ENCODE measurements at regions not wholly inside any gene's neighbourhood (a gene's known extent, or its start where the extent isn't known, plus 50 kb on each side); places are given as distances from the start of the nearest gene placed in this dataset.

- TF ChIP-seq CTCF (IDR thresholded peaks at IDR 0.05; ENCODE audit: borderline replicate concordance, extremely low read depth, low read length, poor library complexity, severe bottlenecking) (no peak), EZH2 (IDR thresholded peaks at IDR 0.05; ENCODE audit: borderline replicate concordance, low read depth, low read length, severe bottlenecking) (no peak)
- Histone ChIP-seq H2AFZ (ENCODE audit: low read depth, low read length) (no peak overlapping the region), H3K27ac (ENCODE audit: low read length) (no peak overlapping the region)
Observed at GRCh38 chr7:13049946-13050345, 362.5 kb downstream of the ARL4A start.

GRCh38 chr7:13050703-13051102, 363.3 kb downstream of the ARL4A start:
- no peaks in the 10 kb centered on the region for H3K9me3 ChIP-seq (ENCODE audit: insufficient read depth, low read length, severe bottlenecking)
- no peak overlapping the region for H3K4me3 ChIP-seq (ENCODE audit: low read depth in 1 of 2, low read length in 2 of 2)
- H3K9ac ChIP-seq (ENCODE audit: low read depth, low read length), result no peak overlapping the region
- no peak overlapping the region for H2AFZ ChIP-seq (ENCODE audit: low read depth, low read length)
- H3K79me2 ChIP-seq (ENCODE audit: insufficient read depth, low read length), result no peaks in the 10 kb centered on the region
- H4K20me1 ChIP-seq (ENCODE audit: insufficient read depth, low read length), result no peaks in the 10 kb centered on the region
- H3K27ac ChIP-seq (ENCODE audit: low read length), result no peak overlapping the region
- H3K4me2 ChIP-seq (ENCODE audit: insufficient read depth, low read length), result no peak overlapping the region
- H3K27me3 ChIP-seq (ENCODE audit: insufficient read depth, low read length, poor library complexity), result no peaks in the 10 kb centered on the region
- no peak for ATAC-seq (ENCODE audit: insufficient read depth, low read depth)
- no peaks in the 10 kb centered on the region for H3K36me3 ChIP-seq (ENCODE audit: insufficient read depth, low read length)
- no peak for TF ChIP-seq EZH2 (IDR thresholded peaks at IDR 0.05; ENCODE audit: borderline replicate concordance, low read depth, low read length, severe bottlenecking)
- no peak for TF ChIP-seq CTCF (IDR thresholded peaks at IDR 0.05; ENCODE audit: borderline replicate concordance, extremely low read depth, low read length, poor library complexity, severe bottlenecking)
- no peaks in the 10 kb centered on the region for H3K4me1 ChIP-seq (ENCODE audit: insufficient read depth, low read length)
- DNase-seq, result no peak

More at GRCh38 chr7:13049946-13050345, 362.5 kb downstream of the ARL4A start:
- ATAC-seq (ENCODE audit: insufficient read depth, low read depth) (no peak), DNase-seq (no peak)
- Histone ChIP-seq H3K27me3 (ENCODE audit: insufficient read depth, low read length, poor library complexity) (no peaks in the 10 kb centered on the region), H3K4me1 (ENCODE audit: insufficient read depth, low read length) (no peaks in the 10 kb centered on the region), H3K9ac (ENCODE audit: low read depth, low read length) (no peak overlapping the region), H4K20me1 (ENCODE audit: insufficient read depth, low read length) (no peaks in the 10 kb centered on the region), H3K36me3 (ENCODE audit: insufficient read depth, low read length) (no peaks in the 10 kb centered on the region), H3K4me3 (ENCODE audit: low read depth in 1 of 2, low read length in 2 of 2) (no peak overlapping the region), H3K79me2 (ENCODE audit: insufficient read depth, low read length) (no peaks in the 10 kb centered on the region), H3K4me2 (ENCODE audit: insufficient read depth, low read length) (no peak overlapping the region), H3K9me3 (ENCODE audit: insufficient read depth, low read length, severe bottlenecking) (no peaks in the 10 kb centered on the region)

GRCh38 chr7:13055732-13056368, 368.4 kb downstream of the ARL4A start:
- Histone ChIP-seq H4K20me1 (ENCODE audit: insufficient read depth, low read length) (no peaks in the 10 kb centered on the region), H3K4me2 (ENCODE audit: insufficient read depth, low read length) (no peak overlapping the region), H3K27me3 (ENCODE audit: insufficient read depth, low read length, poor library complexity) (no peaks in the 10 kb centered on the region), H2AFZ (ENCODE audit: low read depth, low read length) (no peak overlapping the region), H3K4me3 (ENCODE audit: low read depth in 1 of 2, low read length in 2 of 2) (no peak overlapping the region), H3K27ac (ENCODE audit: low read length) (no peak overlapping the region), H3K79me2 (ENCODE audit: insufficient read depth, low read length) (no peaks in the 10 kb centered on the region), H3K4me1 (ENCODE audit: insufficient read depth, low read length) (no peaks in the 10 kb centered on the region), H3K9ac (ENCODE audit: low read depth, low read length) (no peak overlapping the region), H3K36me3 (ENCODE audit: insufficient read depth, low read length) (no peaks in the 10 kb centered on the region), H3K9me3 (ENCODE audit: insufficient read depth, low read length, severe bottlenecking) (no peaks in the 10 kb centered on the region)
- DNase-seq (no peak), ATAC-seq (ENCODE audit: insufficient read depth, low read depth) (no peak)
- TF ChIP-seq EZH2 (IDR thresholded peaks at IDR 0.05; ENCODE audit: borderline replicate concordance, low read depth, low read length, severe bottlenecking) (no peak), CTCF (IDR thresholded peaks at IDR 0.05; ENCODE audit: borderline replicate concordance, extremely low read depth, low read length, poor library complexity, severe bottlenecking) (no peak)

All from DND-41 (cell line).